Activated naive CD8-positive, alpha-beta T cell treated with anti-CD3 and anti-CD28 coated beads for 36 hours (primary cell): ENCODE measurements at regions not wholly inside any gene's neighbourhood (a gene's known extent, or its start where the extent isn't known, plus 50 kb on each side); places are given as distances from the start of the nearest gene placed in this dataset.

Source experiments
- DNase-seq: peaks from one replicate; pipeline ENCODE4 v3.0.0; 2021
- H3K27ac Mint-ChIP-seq: one replicate; pipeline ENCODE4 v1.8.0; 2022; ENCODE audit warnings: mild to moderate bottlenecking, moderate library complexity, mixed read lengths
- H3K27me3 Mint-ChIP-seq: one replicate; pipeline ENCODE4 v1.8.0; 2022; ENCODE audit warnings: mild to moderate bottlenecking, mixed read lengths
- H3K36me3 Mint-ChIP-seq: one replicate; pipeline ENCODE4 v1.8.0; 2021; ENCODE audit warnings: mild to moderate bottlenecking, mixed read lengths
- H3K4me1 Mint-ChIP-seq: one replicate; pipeline ENCODE4 v1.8.0; 2021; ENCODE audit warnings: mixed read lengths
- H3K4me3 Mint-ChIP-seq: one replicate; pipeline ENCODE4 v1.8.0; 2022; ENCODE audit warnings: mild to moderate bottlenecking, moderate library complexity, mixed read lengths
- H3K9me3 Mint-ChIP-seq: one replicate; pipeline ENCODE4 v1.8.0; 2022; ENCODE audit warnings: mixed read lengths

DNA sequence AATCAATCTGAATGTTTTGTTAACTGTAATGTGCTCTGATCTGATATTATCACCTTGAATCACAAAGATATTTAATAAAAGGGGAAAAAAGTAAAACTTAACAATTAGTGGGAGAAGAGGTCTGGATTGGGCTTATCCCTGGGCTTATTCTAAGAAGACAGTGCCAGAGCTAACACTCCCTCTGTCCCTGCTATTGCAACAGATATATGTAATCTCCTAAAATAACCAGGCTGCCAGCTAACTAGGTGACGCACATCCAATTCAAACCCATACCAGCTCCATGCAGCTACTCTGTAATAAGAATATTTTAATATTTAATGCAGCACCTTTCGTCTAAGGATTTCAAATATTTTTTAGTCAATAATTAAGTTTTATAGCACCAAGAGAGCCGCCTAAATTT, 330.1 kb upstream of the MARCKS start:
- Mint-ChIP-seq H3K4me1 (no peaks in the 10 kb centered on the region), H3K36me3 (no peaks in the 10 kb centered on the region), H3K9me3 (no peaks in the 10 kb centered on the region), H3K27ac (no peak overlapping the region), H3K27me3 (peaks cover 6% of the 10 kb centered on the region), H3K4me3 (no peak overlapping the region)
- no peak for DNase-seq

DNA sequence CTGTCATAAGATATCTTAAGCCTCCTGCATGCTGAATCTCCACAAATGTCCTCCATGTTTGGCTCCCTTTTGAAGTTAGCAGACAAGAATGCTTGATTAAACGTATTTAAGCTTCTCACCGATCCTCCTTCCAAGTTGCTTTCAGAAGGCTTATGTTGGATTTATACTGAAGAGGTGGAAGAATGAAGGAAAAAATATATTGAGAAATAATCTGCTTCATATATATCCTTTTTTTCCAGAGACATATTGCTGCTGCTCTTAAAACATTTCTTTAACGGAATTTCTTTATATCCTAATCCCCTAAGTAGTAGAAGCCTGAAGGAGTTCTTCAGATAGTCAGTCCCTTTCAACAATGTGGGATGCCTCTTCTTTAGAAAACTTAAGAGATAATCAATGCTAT, 329.0 kb upstream of the MARCKS start:
- H3K36me3 Mint-ChIP-seq: no peaks in the 10 kb centered on the region
- H3K9me3 Mint-ChIP-seq: no peaks in the 10 kb centered on the region
- H3K4me1 Mint-ChIP-seq: no peaks in the 10 kb centered on the region
- H3K27ac Mint-ChIP-seq: no peak overlapping the region
- no peak overlapping the region for H3K4me3 Mint-ChIP-seq
- H3K27me3 Mint-ChIP-seq: peaks cover 6% of the 10 kb centered on the region
- no peak for DNase-seq

DNA sequence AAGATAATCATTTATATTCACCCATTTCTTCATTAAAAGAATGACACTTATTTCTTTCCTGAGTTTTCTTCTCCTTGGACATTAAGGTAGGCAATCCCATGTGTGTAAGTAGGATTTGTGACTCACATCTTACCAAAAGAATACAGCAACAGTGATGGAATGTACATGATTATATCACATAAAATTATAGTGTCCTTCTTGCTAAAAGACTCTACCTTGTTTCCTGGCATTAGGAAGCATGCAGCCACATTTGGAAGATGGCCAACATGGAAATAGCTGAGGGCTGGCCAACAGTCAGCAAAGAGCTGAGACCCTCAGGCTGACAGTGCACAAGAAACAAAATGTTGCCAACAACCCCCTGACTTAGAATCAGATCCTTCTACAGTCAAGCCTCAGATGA, 327.9 kb upstream of the MARCKS start:
- H3K27ac Mint-ChIP-seq: no peak overlapping the region
- H3K36me3 Mint-ChIP-seq: no peaks in the 10 kb centered on the region
- peaks cover 6% of the 10 kb centered on the region for H3K27me3 Mint-ChIP-seq
- no peak for DNase-seq
- H3K9me3 Mint-ChIP-seq: no peaks in the 10 kb centered on the region
- H3K4me1 Mint-ChIP-seq: no peaks in the 10 kb centered on the region
- H3K4me3 Mint-ChIP-seq: no peak overlapping the region

DNA sequence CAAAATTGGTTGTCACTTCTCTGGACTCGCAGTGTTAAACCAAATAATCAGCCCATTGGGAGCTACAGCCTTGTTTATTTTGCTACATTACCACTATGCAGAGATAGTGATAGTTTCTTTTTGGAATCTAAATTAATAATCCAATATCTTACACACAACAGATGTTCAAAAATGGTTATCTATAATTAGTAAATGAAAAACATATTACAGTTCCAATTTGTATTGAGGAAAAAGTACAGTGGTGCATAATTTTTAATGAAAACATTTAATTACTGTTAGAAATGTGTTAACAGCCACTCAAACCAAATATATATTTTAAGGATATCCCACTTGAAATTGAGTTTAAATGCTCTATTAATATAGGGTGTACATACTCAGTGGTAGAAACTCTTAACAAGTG, 327.3 kb upstream of the MARCKS start:
- no peak overlapping the region for H3K27ac Mint-ChIP-seq
- H3K36me3 Mint-ChIP-seq: no peaks in the 10 kb centered on the region
- H3K27me3 Mint-ChIP-seq: peaks cover 6% of the 10 kb centered on the region
- H3K4me3 Mint-ChIP-seq: no peak overlapping the region
- no peaks in the 10 kb centered on the region for H3K9me3 Mint-ChIP-seq
- DNase-seq: no peak
- no peaks in the 10 kb centered on the region for H3K4me1 Mint-ChIP-seq

DNA sequence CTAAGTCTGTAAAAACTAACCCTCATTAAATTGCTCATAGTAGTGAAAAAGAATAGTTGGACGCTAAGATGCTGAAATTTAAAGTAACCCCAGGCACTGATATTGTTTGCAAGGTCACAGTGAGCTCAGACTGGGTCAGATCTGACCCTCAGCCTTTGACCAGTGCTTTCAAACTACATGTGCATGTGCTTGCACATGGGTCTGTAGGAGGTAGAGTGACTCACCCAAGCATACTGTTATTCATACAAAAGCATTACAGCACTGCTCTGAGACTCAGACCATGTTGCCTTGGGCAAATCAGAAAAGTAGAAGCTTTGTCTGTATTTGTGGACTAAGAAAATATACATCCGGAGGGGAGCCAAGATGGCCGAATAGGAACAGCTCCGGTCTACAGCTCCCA, 326.4 kb upstream of the MARCKS start:
- Mint-ChIP-seq H3K27ac (no peak overlapping the region), H3K4me3 (no peak overlapping the region), H3K4me1 (no peaks in the 10 kb centered on the region), H3K36me3 (no peaks in the 10 kb centered on the region), H3K9me3 (no peaks in the 10 kb centered on the region), H3K27me3 (peaks cover 6% of the 10 kb centered on the region)
- DNase-seq: no peak

DNA sequence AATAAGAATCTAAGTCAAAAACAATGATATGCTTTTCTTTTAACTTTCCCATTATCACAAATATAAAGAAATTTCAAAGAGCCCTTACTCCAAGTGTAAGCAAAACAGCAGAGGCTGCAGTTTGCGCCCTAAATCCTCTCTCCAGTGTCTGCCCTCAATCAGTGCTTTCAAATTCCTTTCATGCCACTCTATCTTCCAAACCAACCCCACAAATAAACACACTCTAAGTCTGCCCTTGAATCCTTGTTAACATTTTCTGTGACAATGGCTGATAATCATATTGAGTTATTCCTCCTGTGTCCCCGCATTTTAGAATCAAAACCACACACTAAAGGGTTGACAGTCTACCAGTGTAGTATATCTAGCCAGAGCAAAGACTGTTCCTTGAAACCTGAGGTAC, 317.9 kb upstream of the MARCKS start:
- Mint-ChIP-seq H3K9me3 (no peaks in the 10 kb centered on the region), H3K27ac (no peak overlapping the region), H3K4me3 (no peak overlapping the region), H3K27me3 (no peaks in the 10 kb centered on the region), H3K36me3 (no peaks in the 10 kb centered on the region), H3K4me1 (no peaks in the 10 kb centered on the region)
- no peak for DNase-seq

DNA sequence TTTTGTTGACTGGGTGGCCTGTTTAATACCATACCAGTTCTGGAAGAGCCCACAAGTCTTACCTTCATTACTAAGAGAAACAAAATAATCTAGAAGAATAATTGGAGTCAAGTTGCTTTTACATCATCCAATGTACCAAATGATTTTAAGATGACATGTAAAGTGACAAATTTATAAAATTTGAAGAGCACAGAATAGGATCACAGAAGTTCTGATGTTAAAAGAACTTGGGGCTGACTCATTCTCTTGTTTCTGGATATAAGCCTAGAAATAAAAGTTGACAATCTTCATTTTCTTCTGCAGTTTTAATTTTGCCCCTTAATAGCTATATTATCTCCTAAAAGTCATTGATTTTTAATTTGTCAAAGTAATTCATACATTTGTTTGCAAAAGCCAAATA, 317.5 kb upstream of the MARCKS start:
- no peaks in the 10 kb centered on the region for H3K9me3 Mint-ChIP-seq
- DNase-seq: no peak
- H3K4me3 Mint-ChIP-seq: no peak overlapping the region
- H3K27me3 Mint-ChIP-seq: no peaks in the 10 kb centered on the region
- H3K36me3 Mint-ChIP-seq: no peaks in the 10 kb centered on the region
- no peak overlapping the region for H3K27ac Mint-ChIP-seq
- H3K4me1 Mint-ChIP-seq: no peaks in the 10 kb centered on the region

- Mint-ChIP-seq H3K9me3 (no peaks in the 10 kb centered on the region), H3K4me3 (no peak overlapping the region), H3K4me1 (no peaks in the 10 kb centered on the region), H3K27ac (no peak overlapping the region), H3K27me3 (no peaks in the 10 kb centered on the region), H3K36me3 (no peaks in the 10 kb centered on the region)
- DNase-seq: no peak
Measured at GRCh38 chr6:113540466-113540865, 316.7 kb upstream of the MARCKS start.

DNA sequence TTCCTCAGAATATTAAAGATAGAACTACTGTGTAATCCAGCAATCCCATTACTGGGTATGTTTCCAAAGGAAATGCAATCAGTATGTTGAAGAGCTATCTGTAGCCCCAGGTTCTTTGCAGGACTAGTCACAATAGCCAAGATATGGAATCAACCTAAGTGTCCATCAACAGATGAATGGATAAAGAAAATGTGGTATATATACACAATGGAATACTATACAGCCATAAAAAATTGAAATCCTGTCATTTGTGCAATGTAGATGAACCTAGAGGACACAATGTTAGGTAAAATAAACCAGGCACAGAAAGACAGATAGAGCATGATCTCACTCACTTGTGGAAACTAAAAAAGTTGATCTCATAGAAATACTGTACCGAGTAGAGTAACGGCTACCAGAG, 306.0 kb upstream of the MARCKS start:
- Mint-ChIP-seq H3K36me3 (no peaks in the 10 kb centered on the region), H3K4me3 (no peak overlapping the region), H3K4me1 (no peaks in the 10 kb centered on the region), H3K9me3 (peaks cover 10% of the 10 kb centered on the region), H3K27me3 (peaks cover 6% of the 10 kb centered on the region), H3K27ac (no peak overlapping the region)
- no peak for DNase-seq

DNA sequence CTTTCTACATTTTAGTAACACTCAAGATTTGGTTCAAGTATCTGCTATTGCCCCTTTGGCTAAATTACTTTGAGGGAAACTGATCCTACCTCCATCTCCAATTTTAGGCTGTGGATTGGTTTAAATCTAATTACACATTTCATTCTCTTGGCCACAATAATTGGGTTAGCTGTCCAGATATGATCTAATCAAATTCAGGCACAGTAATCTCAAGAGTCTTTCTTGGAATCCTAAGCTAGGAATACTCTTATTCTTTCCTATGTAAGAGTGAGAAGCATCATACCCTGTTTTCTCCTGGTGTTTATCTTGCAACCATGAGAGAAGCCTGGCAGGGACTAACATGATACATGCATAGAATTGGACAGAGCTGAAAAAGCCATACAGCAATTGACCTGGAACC, 300.4 kb upstream of the MARCKS start:
- Mint-ChIP-seq H3K4me3 (no peak overlapping the region), H3K27me3 (peaks cover 12% of the 10 kb centered on the region), H3K27ac (no peak overlapping the region), H3K9me3 (no peaks in the 10 kb centered on the region), H3K4me1 (no peaks in the 10 kb centered on the region), H3K36me3 (no peaks in the 10 kb centered on the region)
- DNase-seq: no peak

DNA sequence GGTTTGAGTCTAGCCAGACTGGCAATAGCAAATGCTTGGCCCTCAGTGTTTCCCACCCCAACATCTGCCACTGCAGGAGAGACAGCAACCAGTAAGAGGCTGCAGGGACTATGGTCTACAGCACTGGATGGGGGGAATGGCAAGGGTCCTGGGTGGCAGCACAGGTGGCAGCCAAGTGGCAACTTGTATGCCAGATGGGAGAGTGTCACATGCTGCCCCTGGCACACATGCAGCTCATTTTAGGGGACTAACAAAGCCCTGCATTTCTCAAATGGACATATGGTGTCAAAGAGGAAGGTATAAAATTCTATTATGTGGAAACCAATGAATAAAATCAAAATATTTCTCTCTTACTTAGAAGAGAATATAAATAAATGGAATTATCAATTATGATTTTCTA, 298.7 kb upstream of the MARCKS start:
- no peaks in the 10 kb centered on the region for H3K36me3 Mint-ChIP-seq
- peaks cover 12% of the 10 kb centered on the region for H3K27me3 Mint-ChIP-seq

DNA sequence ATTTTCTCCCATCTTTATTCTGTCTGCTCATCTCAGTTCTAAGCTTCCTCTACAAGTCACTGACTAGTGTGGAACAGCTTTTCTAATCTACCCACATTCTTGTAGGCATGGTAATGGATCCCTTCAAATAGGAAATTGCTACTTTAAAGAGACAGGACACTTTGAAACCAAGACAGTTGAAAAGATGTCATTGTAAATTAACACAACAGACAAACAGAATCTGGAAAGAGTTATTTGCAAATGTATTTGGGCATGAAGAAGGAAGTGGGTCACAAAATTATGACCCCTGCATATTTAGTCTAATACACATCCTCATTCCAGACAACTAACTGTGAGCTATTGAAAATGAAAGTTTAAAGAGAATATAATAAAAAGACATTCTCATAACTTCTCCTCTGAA, 298.2 kb upstream of the MARCKS start:
- no peaks in the 10 kb centered on the region for H3K36me3 Mint-ChIP-seq
- H3K4me3 Mint-ChIP-seq: no peak overlapping the region
- no peak overlapping the region for H3K27ac Mint-ChIP-seq
- no peaks in the 10 kb centered on the region for H3K9me3 Mint-ChIP-seq
- no peak for DNase-seq
- H3K4me1 Mint-ChIP-seq: no peaks in the 10 kb centered on the region
- peaks cover 12% of the 10 kb centered on the region for H3K27me3 Mint-ChIP-seq

More for the DNA sequence above, 298.7 kb upstream of the MARCKS start:
- no peaks in the 10 kb centered on the region for H3K4me1 Mint-ChIP-seq
- no peak overlapping the region for H3K27ac Mint-ChIP-seq
- no peak for DNase-seq
- H3K9me3 Mint-ChIP-seq: no peaks in the 10 kb centered on the region
- no peak overlapping the region for H3K4me3 Mint-ChIP-seq

GRCh38 chr6:113560376-113560775, 296.8 kb upstream of the MARCKS start:
- DNase-seq: no peak
- H3K4me1 Mint-ChIP-seq: no peaks in the 10 kb centered on the region
- no peak overlapping the region for H3K27ac Mint-ChIP-seq
- peaks cover 20% of the 10 kb centered on the region for H3K27me3 Mint-ChIP-seq
- no peaks in the 10 kb centered on the region for H3K36me3 Mint-ChIP-seq
- no peaks in the 10 kb centered on the region for H3K9me3 Mint-ChIP-seq
- H3K4me3 Mint-ChIP-seq: no peak overlapping the region

DNA sequence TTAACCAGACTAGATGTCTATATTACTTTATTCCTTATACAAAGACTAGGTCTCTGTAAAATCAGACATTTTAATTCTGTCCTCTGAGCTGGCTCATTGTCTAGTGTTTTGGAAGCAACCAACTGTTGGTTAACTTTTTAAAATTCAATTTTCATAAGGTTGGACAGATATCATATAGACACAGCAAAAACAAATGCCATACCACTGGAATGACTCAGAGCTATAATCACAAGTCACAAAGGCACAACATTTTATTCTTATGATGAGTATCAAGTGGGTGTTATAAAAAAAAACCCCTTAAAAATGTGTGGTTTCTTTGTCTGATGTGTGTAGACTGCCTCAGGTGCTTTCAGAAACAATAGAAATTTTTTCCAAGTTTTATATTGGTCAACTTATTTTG, 296.2 kb upstream of the MARCKS start:
- peaks cover 22% of the 10 kb centered on the region for H3K27me3 Mint-ChIP-seq

DNA sequence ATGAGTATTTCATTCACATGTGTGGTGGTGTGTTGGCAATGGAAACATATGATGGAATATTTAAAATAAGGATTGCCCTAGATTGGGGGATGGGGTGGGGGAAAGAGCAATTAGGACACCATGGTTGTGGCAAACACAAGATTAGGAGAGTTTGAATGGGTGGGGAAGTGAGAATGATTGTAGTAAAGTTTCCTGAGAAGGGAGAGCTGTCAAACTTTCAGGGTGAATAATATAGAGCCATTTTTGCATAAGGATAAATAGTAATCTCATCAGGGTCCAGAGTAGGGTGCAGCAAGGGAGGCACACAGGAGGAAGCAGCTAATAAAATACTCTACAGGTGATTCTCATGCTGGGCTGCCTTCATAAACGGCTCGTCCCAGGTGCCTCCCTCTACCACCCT, 294.9 kb upstream of the MARCKS start:
- H3K36me3 Mint-ChIP-seq: no peaks in the 10 kb centered on the region
- H3K27me3 Mint-ChIP-seq: peaks cover 18% of the 10 kb centered on the region
- no peak overlapping the region for H3K4me3 Mint-ChIP-seq
- no peak for DNase-seq
- H3K27ac Mint-ChIP-seq: no peak overlapping the region
- H3K4me1 Mint-ChIP-seq: no peaks in the 10 kb centered on the region
- H3K9me3 Mint-ChIP-seq: no peaks in the 10 kb centered on the region

More for the DNA sequence above, 296.2 kb upstream of the MARCKS start:
- H3K9me3 Mint-ChIP-seq: no peaks in the 10 kb centered on the region
- H3K4me3 Mint-ChIP-seq: no peak overlapping the region
- no peaks in the 10 kb centered on the region for H3K36me3 Mint-ChIP-seq
- no peak overlapping the region for H3K27ac Mint-ChIP-seq
- no peak for DNase-seq
- no peaks in the 10 kb centered on the region for H3K4me1 Mint-ChIP-seq

DNA sequence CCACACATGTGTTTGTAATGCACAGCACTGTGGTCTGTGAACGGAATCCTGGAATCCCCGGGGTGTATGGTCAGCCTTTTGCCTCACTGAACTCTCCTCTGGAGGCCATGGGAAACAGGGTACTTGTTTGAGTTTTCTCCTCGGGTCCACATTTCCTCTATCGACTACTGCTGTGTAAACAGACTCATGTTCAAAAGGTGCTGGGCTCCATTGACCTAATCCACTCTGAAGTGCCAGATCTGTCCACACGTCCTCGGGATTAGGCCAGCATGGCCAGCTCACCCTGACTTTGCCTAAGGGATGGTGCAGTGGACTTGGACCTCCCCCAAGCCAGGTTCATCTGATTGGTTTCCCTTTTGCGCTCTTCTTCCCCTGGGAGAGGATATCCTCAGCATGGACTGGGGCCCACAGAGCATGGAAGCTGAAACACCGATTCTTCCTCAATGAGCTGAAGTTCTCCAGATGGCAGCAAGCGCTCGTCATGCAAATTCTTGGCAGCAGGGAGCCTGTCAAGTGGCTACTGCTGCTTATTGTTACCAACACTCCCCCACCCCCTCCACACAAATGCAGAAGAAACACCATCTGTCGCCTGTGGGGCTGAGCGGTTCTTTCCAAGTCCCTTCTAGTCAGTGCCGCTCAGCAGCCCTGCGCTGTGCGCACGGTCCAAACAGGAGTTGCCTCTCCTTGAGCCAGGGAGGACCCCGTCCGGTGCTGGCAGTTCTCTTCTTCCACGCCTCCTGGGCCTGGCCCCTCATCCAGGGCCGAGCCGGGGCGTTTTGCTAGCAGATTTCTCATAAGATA, 292.6 kb upstream of the MARCKS start:
- Mint-ChIP-seq H3K36me3 (no peaks in the 10 kb centered on the region), H3K27ac (no peak overlapping the region), H3K9me3 (no peaks in the 10 kb centered on the region), H3K4me1 (no peaks in the 10 kb centered on the region), H3K27me3 (peaks cover 14% of the 10 kb centered on the region), H3K4me3 (no peak overlapping the region)
- no peak for DNase-seq
